Stimulated activated CD8-positive, alpha-beta memory T cell treated with anti-CD3 and anti-CD28 coated beads, Interleukin-7, amount 100 ng/mL, for 48 hours (primary cell): ENCODE measurements at regions not wholly inside any gene's neighbourhood (a gene's known extent, or its start where the extent isn't known, plus 50 kb on each side); places are given as distances from the start of the nearest gene placed in this dataset.
"Not testable (repeated sequence)": the region's sequence is repeated elsewhere in the genome, so short reads cannot be mapped to it uniquely, and the experiment has no call there.

Source experiments
- DNase-seq, 2 donors: peaks; one replicate each; pipeline ENCODE4 v3.0.0-alpha.2; 2020; ENCODE audit warnings: low read depth in 1 of 2; ENCODE audit errors: extremely low read depth in 1 of 2

DNA sequence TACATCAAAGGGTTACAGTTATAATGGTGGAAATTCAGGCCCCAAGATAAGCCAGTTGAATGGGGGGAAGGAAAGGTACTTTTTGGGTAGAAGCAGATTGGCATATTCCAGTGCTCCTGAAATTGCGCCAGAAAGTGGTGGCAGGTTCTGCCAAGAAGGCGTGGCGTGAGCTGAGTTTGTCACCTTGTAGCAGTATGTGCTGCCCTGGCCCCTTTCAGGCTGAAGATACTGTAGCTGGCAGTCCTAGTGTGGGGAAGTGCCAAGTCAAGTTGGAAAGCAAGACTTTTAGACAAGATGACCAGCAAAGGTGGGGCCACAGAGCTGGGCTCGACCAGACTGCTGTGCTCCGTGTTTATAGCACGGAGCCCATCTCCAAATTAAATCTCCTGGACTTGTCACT, 133.6 kb upstream of the GLRA1 start:
- no peak for DNase-seq

DNA sequence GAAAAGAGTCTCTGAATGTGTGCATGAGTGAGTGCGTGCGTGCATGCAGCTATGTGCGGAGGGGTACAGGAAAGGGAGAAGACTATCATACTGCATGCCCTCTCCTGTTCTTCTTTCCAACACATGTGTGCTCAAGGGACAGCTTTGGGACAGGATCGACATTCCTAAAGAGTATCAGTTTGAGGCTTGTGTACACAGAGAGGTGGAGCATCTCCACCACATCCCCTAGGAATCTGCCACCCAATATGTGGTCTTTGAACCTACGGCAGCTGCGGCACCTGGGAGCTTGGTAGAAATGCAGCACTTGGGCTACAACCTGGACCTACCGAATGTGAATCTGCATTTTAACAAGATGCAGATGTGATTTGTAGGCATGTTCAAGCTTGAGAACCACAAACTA, 132.3 kb upstream of the GLRA1 start:
- DNase-seq, result no peak

DNA sequence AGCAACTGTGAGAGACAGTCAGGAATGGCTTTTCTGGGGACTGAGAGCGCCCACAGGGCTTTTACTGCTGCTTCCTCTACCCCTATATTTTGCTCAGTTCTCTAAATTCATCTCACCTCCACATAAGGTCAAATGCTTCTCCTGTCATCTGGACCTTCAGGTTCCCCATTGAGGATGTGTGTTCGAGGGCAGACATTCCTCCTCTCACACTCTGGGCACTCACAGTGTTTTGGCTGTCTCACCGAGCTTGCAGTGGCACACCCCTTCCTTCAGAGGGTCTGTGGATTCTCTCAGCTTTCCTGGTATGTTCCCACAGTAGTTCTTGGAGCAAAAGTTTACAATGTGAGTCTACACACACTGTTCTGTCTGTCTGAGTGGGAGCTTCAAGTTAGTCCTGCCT, 127.8 kb upstream of the GLRA1 start:
- no peak for DNase-seq

DNA sequence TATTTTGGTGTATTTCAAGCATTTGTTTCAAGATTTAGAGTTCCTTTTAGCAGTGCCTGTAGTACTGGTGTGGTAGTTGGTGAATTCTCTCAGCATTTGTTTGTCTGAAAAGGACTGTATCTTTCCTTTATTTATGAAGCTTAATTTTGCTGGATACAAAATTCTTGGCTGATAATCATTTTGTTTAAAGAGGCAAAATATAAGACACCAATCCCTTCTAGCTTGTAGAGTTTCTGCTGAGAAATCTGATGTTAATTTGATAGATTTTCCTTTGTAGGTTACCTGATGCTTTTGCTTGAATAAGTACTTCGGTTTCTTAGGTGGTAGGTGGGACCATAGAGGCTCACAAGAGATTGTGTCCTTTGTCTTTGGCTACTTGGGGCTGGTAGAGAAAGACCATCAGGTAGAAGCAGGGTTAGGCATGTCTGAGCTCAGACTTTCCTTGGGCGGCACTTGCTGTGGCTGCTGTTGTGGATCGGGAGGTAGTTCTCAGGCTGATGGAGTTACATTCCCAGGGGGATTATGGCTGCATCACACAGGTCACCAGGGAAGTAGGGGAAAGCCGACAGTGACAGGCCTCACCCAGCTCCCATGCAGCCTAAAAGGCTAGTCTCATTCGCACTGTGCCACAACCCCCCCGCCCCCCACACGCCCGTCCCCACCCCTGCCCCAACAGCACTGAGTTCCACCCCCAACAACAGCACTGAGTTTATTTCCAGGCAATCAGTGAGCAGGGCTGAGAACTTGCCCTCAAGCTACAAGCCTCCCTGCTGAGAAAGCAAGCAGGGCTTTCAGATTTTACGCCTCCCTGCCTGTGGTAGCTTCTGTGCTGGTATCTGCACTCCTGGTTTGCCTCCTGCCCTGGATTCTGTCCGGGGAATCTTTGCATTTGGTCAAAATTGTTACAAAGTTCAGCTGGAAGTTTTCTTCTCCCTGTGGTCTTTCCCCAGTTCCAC, 127.1 kb upstream of the GLRA1 start:
- no peak for DNase-seq

DNA sequence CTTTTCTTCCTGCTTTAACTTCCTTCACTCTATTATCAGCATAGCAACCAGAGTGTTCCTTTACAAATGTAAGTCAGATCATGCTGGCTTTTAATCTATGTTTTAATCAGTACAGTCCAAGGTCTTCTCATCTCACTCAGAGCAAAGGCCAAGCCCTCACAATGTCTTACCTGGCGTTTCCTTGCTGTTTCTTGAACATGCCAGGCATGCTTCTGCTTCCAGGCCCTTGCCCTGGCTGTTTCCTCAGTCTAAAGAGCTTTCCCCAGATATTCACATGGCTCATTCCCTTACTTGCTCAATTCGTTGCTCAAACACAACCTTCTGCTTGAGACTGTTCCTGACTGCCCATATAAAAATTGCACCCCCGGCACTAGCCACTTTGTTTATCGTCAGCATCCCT, 121.7 kb upstream of the GLRA1 start:
- DNase-seq, result no peak

DNA sequence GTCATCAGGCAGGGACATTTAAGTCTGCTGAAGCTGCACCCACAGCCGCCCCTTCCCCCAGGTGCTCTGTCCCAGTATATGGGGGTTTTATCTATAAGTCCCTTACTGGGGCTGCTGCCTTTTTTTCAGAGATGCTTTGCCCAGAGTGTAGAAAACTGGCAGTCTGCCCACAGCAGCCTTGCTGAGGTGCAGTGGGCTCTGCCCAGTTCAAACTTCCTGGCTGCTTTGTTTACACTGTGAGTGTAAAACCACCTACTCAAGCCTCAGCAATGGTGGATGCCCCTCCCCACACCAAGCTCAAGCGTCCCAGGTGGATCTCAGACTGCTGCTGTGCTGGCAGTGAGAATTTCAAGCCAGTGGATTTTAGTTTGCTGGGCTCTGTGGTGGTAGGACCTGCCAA, 114.2 kb upstream of the GLRA1 start:
- not testable (repeated sequence) for DNase-seq

DNA sequence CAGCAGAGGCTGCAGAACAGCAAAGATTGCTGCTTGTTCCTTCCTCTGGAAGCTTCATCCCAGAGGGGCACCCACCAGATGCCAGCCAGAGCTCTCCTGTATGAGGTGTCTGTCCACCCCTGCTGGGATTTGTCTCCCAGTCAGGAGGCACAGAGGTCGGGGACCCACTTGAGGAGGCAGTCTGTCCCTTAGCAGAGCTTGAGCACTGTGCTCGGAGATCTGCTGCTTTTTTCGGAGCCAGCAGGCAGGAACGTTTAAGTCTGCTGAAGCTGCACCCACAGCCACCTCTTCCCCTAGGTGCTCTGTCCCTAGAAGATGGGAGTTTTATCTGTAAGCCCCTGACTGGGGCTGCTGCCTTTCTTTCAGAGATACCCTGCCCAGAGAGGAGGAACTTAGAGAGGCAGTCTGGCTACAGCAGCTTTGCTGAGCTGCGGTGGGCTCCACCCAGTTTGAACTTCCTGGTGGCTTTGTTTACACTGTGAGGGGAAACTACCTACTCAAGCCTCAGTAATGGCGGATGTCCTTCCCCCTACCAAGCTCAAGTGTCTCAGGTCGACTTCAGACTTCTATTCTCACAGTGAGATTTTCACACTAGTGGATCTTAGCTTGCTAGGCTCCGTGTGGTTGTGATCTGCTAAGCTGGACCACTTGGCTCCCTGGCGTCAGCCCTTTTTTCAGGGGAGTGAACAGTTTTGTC, 101.8 kb upstream of the GLRA1 start:
- DNase-seq, result peak in 1 of 2 donors; percentile 2

DNA sequence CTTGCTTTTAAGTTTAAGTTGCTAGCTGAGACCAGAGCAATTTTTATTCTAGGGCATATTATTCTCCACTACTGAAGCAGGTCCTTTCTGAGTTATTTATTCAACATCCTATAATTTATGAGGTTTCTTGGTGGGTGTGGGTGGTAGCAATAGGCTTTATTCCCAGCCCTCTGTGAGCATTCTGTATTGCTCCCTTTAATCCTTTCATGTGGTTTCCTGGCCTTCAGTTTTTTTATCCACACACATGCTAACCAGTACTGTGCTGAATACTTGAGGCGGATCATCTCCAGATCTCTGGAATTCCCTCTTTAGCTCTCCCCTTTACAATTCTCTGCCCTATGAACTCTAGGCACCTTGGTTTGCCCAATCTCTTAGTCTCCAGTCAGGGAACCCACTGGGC, 91.8 kb upstream of the GLRA1 start:
- DNase-seq, result no peak

DNA sequence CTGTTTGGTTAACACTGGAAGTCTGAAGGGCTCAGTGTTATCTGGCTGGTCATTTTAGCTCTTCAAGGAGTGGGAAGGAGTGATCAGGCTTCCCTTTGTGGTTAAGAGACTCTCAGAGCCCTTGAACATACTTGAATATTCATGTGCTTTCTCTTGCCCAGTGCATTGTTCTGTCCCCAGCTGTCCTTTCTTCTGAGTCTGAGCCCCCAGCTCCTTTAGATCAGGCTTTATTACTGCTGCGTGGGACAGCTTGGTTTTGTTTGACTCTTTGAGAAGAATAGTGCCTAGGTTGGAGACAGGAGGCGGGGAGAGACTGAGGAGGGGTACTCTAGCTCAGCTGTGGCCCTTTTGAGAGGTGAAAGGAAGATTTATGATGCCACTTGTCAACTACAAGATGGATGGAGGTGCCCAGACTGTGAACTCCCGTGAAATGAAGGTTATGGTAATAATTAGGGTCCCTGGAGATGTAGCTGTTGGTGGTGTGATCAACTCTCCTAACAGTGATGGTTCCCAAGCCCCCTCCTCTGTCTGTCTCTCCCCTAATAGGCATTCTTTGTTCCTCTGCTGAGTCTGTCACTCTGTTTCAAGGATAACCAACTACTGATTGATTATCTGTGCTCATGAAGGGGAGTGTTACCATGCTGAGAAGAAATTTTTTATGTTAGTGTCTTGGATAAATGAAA, 83.1 kb upstream of the GLRA1 start:
- no peak for DNase-seq

DNA sequence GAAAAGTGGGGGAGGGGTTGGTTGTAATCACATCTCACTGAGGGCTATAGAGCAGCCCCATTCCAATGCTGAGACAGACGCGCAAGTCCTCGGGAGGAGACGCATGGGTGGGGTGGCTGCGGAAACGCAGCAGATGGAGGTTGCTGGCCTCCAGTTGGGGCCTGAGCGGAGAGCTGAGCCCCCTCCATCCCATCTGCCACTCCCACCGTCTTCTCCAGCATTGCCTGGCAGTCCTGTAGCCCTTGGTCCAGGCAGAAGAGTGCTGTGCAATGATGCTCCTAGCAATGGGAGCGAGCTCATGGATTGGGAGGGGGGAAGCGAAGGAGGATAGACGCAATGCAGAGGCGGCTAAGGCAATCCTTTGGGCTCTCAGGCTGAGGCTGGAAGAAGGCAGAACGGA, 79.4 kb upstream of the GLRA1 start:
- no peak for DNase-seq
